ENCODE measurements at regions not wholly inside any gene's neighbourhood (a gene's known extent, or its start where the extent isn't known, plus 50 kb on each side); places are given as distances from the start of the nearest gene placed in this dataset.

DNA sequence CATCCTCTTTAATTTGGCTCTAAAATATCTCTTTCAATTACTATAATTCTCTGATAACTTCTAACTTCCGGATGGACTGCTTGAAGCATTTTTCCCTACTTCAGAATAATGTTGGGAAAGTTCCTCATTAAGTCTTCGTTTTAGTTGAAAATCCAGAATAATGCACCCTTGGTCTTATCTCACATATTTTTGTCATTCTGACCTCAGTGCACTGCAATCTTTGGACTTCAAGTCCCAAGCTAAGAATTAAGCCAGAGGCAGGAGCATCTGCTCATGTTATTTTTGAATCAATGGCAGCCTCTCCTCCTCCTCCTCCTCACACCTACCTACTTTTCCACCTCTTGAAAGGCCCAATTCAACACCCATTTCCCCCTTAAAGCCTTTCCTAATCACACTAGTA is 169.8 kb downstream of the CYYR1 start:
- BruUV-seq (replicated peaks), result no TSS peak
- H3K9ac ChIP-seq (ENCODE audit: insufficient read depth in 1 of 2, low read depth in 2 of 2, low read length in 2 of 2), result no peak overlapping the region
- intact Hi-C loops (cut with micrococcal nuclease), result no loop called here
- no peaks in the 10 kb centered on the region for H3K27me3 ChIP-seq (ENCODE audit: control insufficient read depth in 2 of 2, insufficient read depth in 2 of 2, low read length in 2 of 2)
- no peaks in the 10 kb centered on the region for H4K20me1 ChIP-seq (replicated peaks; ENCODE audit: control insufficient read depth, insufficient read depth, low read length)
- H3K36me3 ChIP-seq (ENCODE audit: control insufficient read depth, insufficient read depth, low read length), result no peaks in the 10 kb centered on the region
- H2AFZ ChIP-seq (ENCODE audit: low read depth, low read length), result no peak overlapping the region
- H3K27ac ChIP-seq (ENCODE audit: extremely low read depth, low read depth, low read length), result no peak overlapping the region
- TF ChIP-seq, protein P1, sequence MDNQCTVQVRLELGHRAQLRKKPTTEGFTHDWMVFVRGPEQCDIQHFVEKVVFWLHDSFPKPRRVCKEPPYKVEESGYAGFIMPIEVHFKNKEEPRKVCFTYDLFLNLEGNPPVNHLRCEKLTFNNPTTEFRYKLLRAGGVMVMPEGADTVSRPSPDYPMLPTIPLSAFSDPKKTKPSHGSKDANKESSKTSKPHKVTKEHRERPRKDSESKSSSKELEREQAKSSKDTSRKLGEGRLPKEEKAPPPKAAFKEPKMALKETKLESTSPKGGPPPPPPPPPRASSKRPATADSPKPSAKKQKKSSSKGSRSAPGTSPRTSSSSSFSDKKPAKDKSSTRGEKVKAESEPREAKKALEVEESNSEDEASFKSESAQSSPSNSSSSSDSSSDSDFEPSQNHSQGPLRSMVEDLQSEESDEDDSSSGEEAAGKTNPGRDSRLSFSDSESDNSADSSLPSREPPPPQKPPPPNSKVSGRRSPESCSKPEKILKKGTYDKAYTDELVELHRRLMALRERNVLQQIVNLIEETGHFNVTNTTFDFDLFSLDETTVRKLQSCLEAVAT (IDR thresholded peaks at IDR 0.05), result no peak
- TF ChIP-seq ZFX (CRISPR knock-in tag; IDR thresholded peaks at IDR 0.05), result no peak
- TF ChIP-seq, protein P2, sequence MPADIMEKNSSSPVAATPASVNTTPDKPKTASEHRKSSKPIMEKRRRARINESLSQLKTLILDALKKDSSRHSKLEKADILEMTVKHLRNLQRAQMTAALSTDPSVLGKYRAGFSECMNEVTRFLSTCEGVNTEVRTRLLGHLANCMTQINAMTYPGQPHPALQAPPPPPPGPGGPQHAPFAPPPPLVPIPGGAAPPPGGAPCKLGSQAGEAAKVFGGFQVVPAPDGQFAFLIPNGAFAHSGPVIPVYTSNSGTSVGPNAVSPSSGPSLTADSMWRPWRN (IDR thresholded peaks at IDR 0.05; ENCODE audit: low read depth), result no peak
- TF ChIP-seq NCOA1 (IDR thresholded peaks at IDR 0.05; ENCODE audit: low read depth), result no peak
- TF ChIP-seq MYC (IDR thresholded peaks at IDR 0.05; ENCODE audit: low read depth, low read length), result no peak
- no peak for TF ChIP-seq MYC (CRISPR knock-in tag; IDR thresholded peaks at IDR 0.05; ENCODE audit: borderline replicate concordance, low read depth)
- TF ChIP-seq TBL1XR1 (IDR thresholded peaks at IDR 0.05; ENCODE audit: low read length in 2 of 2), result no peak
- no peak for TF ChIP-seq SREBF1 (IDR thresholded peaks at IDR 0.05; ENCODE audit: borderline replicate concordance, low read depth, low read length)
- TF ChIP-seq MCM5 (IDR thresholded peaks at IDR 0.05; ENCODE audit: low read depth), result no peak
- no peak for FAIRE-seq
- in situ Hi-C loops (cut with MboI), result no loop called here
- WGBS (ENCODE audit: insufficient coverage, low coverage, missing lambda C conversion rate), result 0% methylated on average over 2 of the region's 2 CpGs
- no peak for ATAC-seq
- H3K4me3 ChIP-seq, result no peak overlapping the region
- CTCF ChIA-PET (ENCODE audit: low intra/inter-chr PET ratio), result no interaction called here
- POLR2A ChIA-PET, result interaction anchor here (0.7 kb wide), 1 partner anchor 478 kb away, joined by 3 read pairs; no protein-coding TSS in a partner anchor
- no peak overlapping the region for H3K4me2 ChIP-seq (ENCODE audit: insufficient read depth, low read length)
- no peaks in the 10 kb centered on the region for H3K79me2 ChIP-seq (ENCODE audit: control insufficient read depth, insufficient read depth, low read length)
- 0 out of 2 replicates have a peak, but pooled peaks cover 2% of the 10 kb centered on the region for H3K9me3 ChIP-seq (replicated peaks; ENCODE audit: control insufficient read depth, insufficient read depth, low read depth, low read length)
- no peaks in the 10 kb centered on the region for H3K4me1 ChIP-seq (replicated peaks in 1 of 2; ENCODE audit: control insufficient read depth in 2 of 2, insufficient read depth in 2 of 2, low read length in 2 of 2)
- H3K9me1 ChIP-seq (ENCODE audit: control insufficient read depth, insufficient read depth, low read length), result no peaks in the 10 kb centered on the region
- no peak for DNase-seq (ENCODE audit: extremely low read depth in 1 of 4, low spot score in 3 of 4)
